ENCODE measurements at regions not wholly inside any gene's neighbourhood (a gene's known extent, or its start where the extent isn't known, plus 50 kb on each side); places are given as distances from the start of the nearest gene placed in this dataset.

DNA sequence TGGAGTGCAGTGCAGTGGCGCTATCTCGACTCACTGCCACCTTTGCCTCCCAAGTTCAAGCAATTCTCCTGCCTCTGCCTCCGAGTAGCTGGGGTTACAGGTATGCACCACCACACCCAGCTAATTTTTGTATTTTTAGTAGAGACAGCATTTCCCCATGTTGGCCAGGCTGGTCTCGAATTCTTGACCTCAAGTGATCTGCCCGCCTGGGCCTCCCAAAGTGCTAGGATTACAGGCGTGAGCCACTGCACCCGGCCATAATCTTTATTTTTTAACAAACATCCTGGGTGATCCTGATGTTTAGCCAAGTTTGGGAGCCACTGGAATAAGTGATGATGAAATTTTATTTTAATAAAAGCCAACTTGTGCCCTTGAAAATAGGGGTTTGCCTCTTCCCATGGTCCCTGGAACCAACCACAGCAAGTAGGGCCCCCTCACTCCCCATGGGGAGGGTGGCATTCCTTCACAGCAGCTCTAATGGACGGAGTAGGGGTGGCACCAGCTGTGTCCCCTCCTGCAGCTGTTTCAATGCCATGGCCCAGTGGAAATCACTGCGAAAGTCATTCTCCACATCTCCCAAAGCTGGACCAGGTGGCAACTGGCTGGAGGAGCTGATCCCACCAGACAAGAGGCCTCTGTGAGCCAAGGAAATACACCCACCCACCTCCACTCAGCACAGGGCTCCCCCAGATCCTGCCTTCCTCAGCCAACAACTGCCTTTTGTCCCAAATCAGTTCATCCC is 194.8 kb downstream of the ZFP36L2 start:
- H3K4me2 ChIP-seq (ENCODE audit: low read length): no peak overlapping the region
- H3K79me2 ChIP-seq: no peaks in the 10 kb centered on the region
- no peak overlapping the region for H3K27ac ChIP-seq
- peak overlapping the region; percentile 29 for H2AFZ ChIP-seq
- H3K4me3 ChIP-seq (ENCODE audit: low read depth, low read length): no peak overlapping the region
- no peaks in the 10 kb centered on the region for H3K27me3 ChIP-seq (ENCODE audit: control insufficient read depth, insufficient read depth, low read length)
- no peaks in the 10 kb centered on the region for H3K9me3 ChIP-seq (ENCODE audit: control insufficient read depth, low read length)
- H3K4me1 ChIP-seq: no peaks in the 10 kb centered on the region
- no peak overlapping the region for H3K9ac ChIP-seq
- no peaks in the 10 kb centered on the region for H3K36me3 ChIP-seq (ENCODE audit: control insufficient read depth, insufficient read depth, low read length)
- TF ChIP-seq, protein P1, sequence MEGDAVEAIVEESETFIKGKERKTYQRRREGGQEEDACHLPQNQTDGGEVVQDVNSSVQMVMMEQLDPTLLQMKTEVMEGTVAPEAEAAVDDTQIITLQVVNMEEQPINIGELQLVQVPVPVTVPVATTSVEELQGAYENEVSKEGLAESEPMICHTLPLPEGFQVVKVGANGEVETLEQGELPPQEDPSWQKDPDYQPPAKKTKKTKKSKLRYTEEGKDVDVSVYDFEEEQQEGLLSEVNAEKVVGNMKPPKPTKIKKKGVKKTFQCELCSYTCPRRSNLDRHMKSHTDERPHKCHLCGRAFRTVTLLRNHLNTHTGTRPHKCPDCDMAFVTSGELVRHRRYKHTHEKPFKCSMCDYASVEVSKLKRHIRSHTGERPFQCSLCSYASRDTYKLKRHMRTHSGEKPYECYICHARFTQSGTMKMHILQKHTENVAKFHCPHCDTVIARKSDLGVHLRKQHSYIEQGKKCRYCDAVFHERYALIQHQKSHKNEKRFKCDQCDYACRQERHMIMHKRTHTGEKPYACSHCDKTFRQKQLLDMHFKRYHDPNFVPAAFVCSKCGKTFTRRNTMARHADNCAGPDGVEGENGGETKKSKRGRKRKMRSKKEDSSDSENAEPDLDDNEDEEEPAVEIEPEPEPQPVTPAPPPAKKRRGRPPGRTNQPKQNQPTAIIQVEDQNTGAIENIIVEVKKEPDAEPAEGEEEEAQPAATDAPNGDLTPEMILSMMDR (IDR thresholded peaks at IDR 0.05): no peak

- no peak overlapping the region for H3K9ac ChIP-seq
- H3K4me2 ChIP-seq (ENCODE audit: low read length): no peak overlapping the region
- H3K4me1 ChIP-seq: no peaks in the 10 kb centered on the region
- no peaks in the 10 kb centered on the region for H3K9me3 ChIP-seq (ENCODE audit: control insufficient read depth, low read length)
- no peaks in the 10 kb centered on the region for H3K36me3 ChIP-seq (ENCODE audit: control insufficient read depth, insufficient read depth, low read length)
- H3K79me2 ChIP-seq: no peaks in the 10 kb centered on the region
- no peak overlapping the region for H2AFZ ChIP-seq
- H3K27me3 ChIP-seq (ENCODE audit: control insufficient read depth, insufficient read depth, low read length): no peaks in the 10 kb centered on the region
- no peak overlapping the region for H3K4me3 ChIP-seq (ENCODE audit: low read depth, low read length)
- TF ChIP-seq, protein P1 (IDR thresholded peaks at IDR 0.05): no peak
- no peak overlapping the region for H3K27ac ChIP-seq
These were observed 195.7 kb downstream of the ZFP36L2 start for GRCh38 chr2:43030551-43031307.

- H2AFZ ChIP-seq: no peak overlapping the region
- no peaks in the 10 kb centered on the region for H3K36me3 ChIP-seq (ENCODE audit: control insufficient read depth, insufficient read depth, low read length)
- H3K27me3 ChIP-seq (ENCODE audit: control insufficient read depth, insufficient read depth, low read length): no peaks in the 10 kb centered on the region
- no peak overlapping the region for H3K27ac ChIP-seq
- no peaks in the 10 kb centered on the region for H3K9me3 ChIP-seq (ENCODE audit: control insufficient read depth, low read length)
- TF ChIP-seq, protein P1 (IDR thresholded peaks at IDR 0.05): no peak
- no peak overlapping the region for H3K4me3 ChIP-seq (ENCODE audit: low read depth, low read length)
- H3K4me1 ChIP-seq: no peaks in the 10 kb centered on the region
- no peaks in the 10 kb centered on the region for H3K79me2 ChIP-seq
- no peak overlapping the region for H3K9ac ChIP-seq
- H3K4me2 ChIP-seq (ENCODE audit: low read length): no peak overlapping the region
These were observed 197.2 kb downstream of the ZFP36L2 start for GRCh38 chr2:43029186-43029585.

DNA sequence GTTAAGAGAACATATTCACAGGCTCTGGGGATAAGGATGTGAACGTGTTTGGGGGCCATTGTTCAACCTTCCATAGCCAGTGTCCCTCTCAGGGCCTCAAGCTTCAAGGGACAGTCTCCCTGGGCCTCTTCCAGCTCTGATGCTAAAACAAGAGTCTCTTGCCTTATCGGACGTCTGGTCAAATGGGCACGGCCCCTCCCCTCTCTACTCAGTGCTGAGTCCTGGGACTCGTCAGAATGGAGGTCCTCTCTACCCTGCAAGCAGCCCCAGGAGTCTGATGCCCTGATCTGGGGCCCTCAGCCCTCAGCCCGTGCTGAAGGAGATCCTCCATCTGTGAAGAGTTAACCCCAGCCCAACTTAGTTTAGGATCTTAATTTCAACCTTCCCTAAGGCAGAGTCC is 198.2 kb downstream of the ZFP36L2 start:
- Histone ChIP-seq H3K9me3 (ENCODE audit: control insufficient read depth, low read length) (no peaks in the 10 kb centered on the region), H2AFZ (no peak overlapping the region), H3K4me2 (ENCODE audit: low read length) (no peak overlapping the region), H3K4me3 (ENCODE audit: low read depth, low read length) (no peak overlapping the region), H3K27me3 (ENCODE audit: control insufficient read depth, insufficient read depth, low read length) (no peaks in the 10 kb centered on the region), H3K36me3 (ENCODE audit: control insufficient read depth, insufficient read depth, low read length) (no peaks in the 10 kb centered on the region), H3K9ac (no peak overlapping the region), H3K4me1 (no peaks in the 10 kb centered on the region), H3K27ac (no peak overlapping the region), H3K79me2 (no peaks in the 10 kb centered on the region)
- TF ChIP-seq, protein P1 (IDR thresholded peaks at IDR 0.05): no peak

All from parathyroid adenoma (tissue), 2 donors.